SH-SY5Y (cell line): ENCODE measurements at regions not wholly inside any gene's neighbourhood (a gene's known extent, or its start where the extent isn't known, plus 50 kb on each side); places are given as distances from the start of the nearest gene placed in this dataset.

ENCODE experiments used
- GATA2 ChIP-seq: IDR thresholded peaks from 2 replicates; pipeline ENCODE4 v1.6.1; 2011; ENCODE audit warnings: mild to moderate bottlenecking, low read depth, low read length
- GATA3 ChIP-seq: IDR thresholded peaks from 2 replicates; pipeline ENCODE4 v1.6.1; 2011; ENCODE audit warnings: low read depth, mild to moderate bottlenecking, low read length, moderate library complexity

- no peak for TF ChIP-seq GATA2
- no peak for TF ChIP-seq GATA3
Measured at GRCh38 chr14:105864651-105865265, 338.4 kb downstream of the TMEM121 start.

- TF ChIP-seq GATA3 (no peak), GATA2 (no peak)
Measured at GRCh38 chr14:105865266-105865903, 339.0 kb downstream of the TMEM121 start.

- TF ChIP-seq GATA3: no peak
Measured at GRCh38 chr14:105865904-105866840, 339.8 kb downstream of the TMEM121 start.

- TF ChIP-seq GATA3 (no peak), GATA2 (no peak)
Measured at GRCh38 chr14:105866841-105867321, 340.5 kb downstream of the TMEM121 start.

GRCh38 chr14:105867961-105868599 is 341.7 kb downstream of the TMEM121 start:
- TF ChIP-seq GATA2 (no peak), GATA3 (no peak)

GRCh38 chr14:105871590-105871989 is 345.2 kb downstream of the TMEM121 start:
- no peak for TF ChIP-seq GATA2
- TF ChIP-seq GATA3: no peak

GRCh38 chr14:105873870-105874512 is 347.6 kb downstream of the TMEM121 start:
- no peak for TF ChIP-seq GATA2
- no peak for TF ChIP-seq GATA3

- TF ChIP-seq GATA3: no peak
- TF ChIP-seq GATA2: no peak
Measured at GRCh38 chr14:105876158-105876557, 349.8 kb downstream of the TMEM121 start.

- TF ChIP-seq GATA3: no peak
- TF ChIP-seq GATA2: no peak
Measured at GRCh38 chr14:105876829-105877228, 350.4 kb downstream of the TMEM121 start.

- no peak for TF ChIP-seq GATA2
- TF ChIP-seq GATA3: no peak
Measured at GRCh38 chr14:105877645-105878044, 351.3 kb downstream of the TMEM121 start.

- TF ChIP-seq GATA3: no peak
- TF ChIP-seq GATA2: no peak
Measured at GRCh38 chr14:105878125-105878524, 351.7 kb downstream of the TMEM121 start.

- TF ChIP-seq GATA2: no peak
- TF ChIP-seq GATA3: no peak
Measured at GRCh38 chr14:105878554-105878953, 352.2 kb downstream of the TMEM121 start.

GRCh38 chr14:105879503-105879866 is 353.1 kb downstream of the TMEM121 start:
- TF ChIP-seq GATA2 (no peak), GATA3 (no peak)

- peak; percentile 53 for TF ChIP-seq GATA2
- TF ChIP-seq GATA3: no peak
Measured at GRCh38 chr14:105879867-105880561, 353.6 kb downstream of the TMEM121 start.
